NT2/D1 (cell line): ENCODE measurements at regions not wholly inside any gene's neighbourhood (a gene's known extent, or its start where the extent isn't known, plus 50 kb on each side); places are given as distances from the start of the nearest gene placed in this dataset.

Source experiments
- YY1 ChIP-seq: IDR thresholded peaks from 2 replicates; pipeline ENCODE4 v1.6.1; 2011; ENCODE audit not compliant: insufficient read length, insufficient read depth
- ZNF274 ChIP-seq: IDR thresholded peaks from 2 replicates; pipeline ENCODE4 v1.6.1; 2011; ENCODE audit warnings: mild to moderate bottlenecking, low read depth, low read length

GRCh38 chr13:80881034-80881433 is 540.1 kb upstream of the SPRY2 start:
- no peak for TF ChIP-seq YY1
- no peak for TF ChIP-seq ZNF274
